ENCODE measurements at regions not wholly inside any gene's neighbourhood (a gene's known extent, or its start where the extent isn't known, plus 50 kb on each side); places are given as distances from the start of the nearest gene placed in this dataset.

GRCh38 chr9:80964374-80964773 lies 725.0 kb downstream of the TLE1 start:
- DNase-seq, result no peak

DNA sequence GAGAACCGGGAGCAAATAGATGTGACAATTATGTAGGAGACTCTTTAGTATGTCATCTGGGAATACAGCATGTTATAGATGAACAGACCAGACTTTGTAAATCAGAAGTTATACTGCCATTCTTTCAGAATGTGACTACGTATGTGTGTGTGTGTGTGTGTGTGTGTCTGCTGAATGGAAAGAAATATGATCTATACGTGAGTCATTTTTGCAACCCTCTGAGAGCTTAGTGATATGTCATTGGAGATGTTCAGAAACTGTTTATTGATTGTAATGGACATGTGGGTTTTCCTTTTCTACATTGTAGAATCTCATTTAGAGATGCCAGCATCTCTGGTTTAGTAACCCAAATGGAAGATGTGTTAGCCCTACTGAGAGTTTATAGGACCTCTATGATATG lies 731.5 kb downstream of the TLE1 start:
- DNase-seq, result no peak

DNA sequence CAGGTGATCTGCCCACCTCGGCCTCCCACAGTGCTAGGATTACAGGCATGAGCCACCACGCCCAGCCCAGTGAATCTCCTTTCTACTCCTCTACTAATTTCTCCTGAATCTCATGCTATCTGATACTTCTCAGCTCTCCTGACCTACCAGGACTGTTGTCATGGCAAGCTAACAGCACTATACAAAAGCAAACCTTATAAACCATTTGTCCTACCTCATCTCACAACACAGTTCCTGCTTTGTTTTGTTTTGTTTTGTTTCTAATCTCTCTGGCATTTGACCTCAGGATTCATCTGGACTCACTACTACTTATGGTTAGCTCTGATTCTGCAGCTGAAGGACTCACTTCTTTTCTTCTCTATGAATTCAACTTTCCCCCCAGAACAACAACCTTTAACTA lies 734.8 kb downstream of the TLE1 start:
- no peak for DNase-seq

DNA sequence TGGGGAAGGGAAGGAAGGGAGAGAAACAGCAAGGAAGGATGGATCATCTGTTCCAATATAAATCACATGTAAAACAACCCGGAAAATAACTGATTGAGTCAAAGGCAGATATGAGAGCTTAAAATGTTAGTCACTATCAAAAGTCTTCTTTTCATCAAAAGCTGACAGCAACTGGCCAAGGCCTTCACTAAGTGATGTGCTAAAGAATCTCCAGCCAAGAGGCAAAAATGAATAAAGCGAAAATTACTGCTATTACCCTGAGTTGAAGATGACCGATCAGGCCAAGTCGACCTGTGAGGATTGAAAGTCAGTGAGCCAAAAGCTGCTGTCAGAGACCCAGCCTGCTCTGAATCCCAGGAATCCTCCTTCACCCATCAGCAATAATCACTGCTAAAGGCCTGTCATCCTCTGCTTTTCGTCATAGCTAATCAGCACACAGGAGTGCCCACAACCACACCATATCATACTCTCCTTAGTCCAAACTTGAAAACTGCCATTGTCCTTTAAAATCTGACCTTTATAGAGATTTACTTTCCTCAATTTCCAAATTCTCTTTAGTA lies 736.9 kb downstream of the TLE1 start:
- DNase-seq, result no peak

DNA sequence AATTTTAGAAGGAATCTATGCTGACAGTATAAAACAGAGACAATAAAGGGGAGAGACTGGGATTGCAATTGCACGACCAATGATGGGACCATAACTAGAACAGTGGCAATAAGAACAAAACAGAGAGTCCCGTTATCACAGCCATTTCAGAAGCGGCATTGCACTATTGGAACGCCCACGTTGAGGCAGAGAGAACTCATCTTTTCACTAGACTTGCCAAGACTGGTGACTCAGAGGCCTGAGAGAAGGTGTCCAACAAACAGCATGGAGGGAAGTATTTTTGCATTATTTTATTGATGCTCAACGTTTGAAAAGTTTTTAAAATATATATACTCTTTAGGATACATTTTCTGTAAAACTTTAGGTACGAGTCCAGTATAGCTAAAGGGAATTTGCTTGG lies 737.7 kb downstream of the TLE1 start:
- no peak for DNase-seq

- no peak for DNase-seq
Observed at GRCh38 chr9:80948876-80949275, 740.5 kb downstream of the TLE1 start.

DNA sequence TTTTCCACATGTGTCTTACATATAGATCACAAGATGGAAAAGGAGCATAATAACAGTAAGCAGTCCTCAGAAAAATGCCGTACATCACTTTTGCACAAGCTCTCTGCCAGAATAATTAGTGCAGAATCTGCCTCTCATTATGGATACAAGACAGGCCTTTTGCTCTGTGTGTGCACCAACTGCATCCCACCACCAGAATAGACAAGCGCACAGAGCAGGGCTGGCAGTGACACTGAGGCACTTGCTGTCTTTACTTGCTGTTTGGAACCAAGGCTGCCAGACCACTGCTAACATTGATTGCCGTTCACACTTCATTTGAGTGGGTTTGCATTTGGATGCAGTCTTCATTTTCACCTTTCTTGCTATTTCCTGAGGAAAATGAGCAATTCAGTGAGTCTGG lies 741.3 kb downstream of the TLE1 start:
- no peak for DNase-seq

GRCh38 chr9:80946496-80947170 lies 742.7 kb downstream of the TLE1 start:
- no peak for DNase-seq

DNA sequence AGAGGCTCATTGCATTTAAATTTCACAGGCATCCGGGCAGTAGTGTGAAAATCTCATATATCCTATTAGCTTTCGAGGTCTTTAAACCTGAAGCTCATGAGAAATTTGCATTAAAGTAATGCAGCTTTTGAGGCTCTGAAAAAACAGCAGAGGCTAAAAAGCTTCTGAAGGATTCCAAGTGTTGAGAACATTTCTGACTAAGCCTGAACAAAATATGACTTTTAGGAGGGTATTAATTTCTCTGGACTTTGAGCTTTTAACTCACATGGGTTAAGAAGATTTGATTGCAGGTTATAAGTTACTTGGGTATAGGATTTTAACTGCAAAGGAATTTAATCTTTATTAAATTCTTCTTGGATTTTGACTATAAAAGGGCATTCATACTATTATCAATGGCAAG lies 743.9 kb downstream of the TLE1 start:
- no peak for DNase-seq

- no peak for DNase-seq
Observed at GRCh38 chr9:80937645-80938044, 751.7 kb downstream of the TLE1 start.

DNA sequence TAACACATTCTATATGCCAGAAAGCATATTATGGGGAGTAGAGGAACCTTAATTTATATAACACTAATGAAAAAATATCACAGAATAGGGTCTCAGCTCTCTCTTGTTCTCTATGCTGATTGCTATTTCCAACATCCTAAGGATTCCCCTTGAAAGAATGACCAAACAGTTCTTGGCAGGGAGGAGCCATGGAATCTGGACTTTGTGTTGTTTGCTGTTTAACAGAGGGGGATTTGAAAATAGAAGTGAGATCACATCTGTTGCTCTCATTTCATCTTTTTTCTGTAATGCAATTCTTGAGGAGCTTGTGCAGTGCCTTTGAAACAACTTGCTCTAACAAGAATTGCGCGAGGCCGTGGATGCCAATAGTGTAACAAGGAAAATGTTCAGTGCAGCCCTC lies 755.3 kb downstream of the TLE1 start:
- no peak for DNase-seq

GRCh38 chr9:80932947-80933780 lies 756.2 kb downstream of the TLE1 start:
- no peak for DNase-seq

- DNase-seq, result no peak
Observed at GRCh38 chr9:80932181-80932580, 757.2 kb downstream of the TLE1 start.

DNA sequence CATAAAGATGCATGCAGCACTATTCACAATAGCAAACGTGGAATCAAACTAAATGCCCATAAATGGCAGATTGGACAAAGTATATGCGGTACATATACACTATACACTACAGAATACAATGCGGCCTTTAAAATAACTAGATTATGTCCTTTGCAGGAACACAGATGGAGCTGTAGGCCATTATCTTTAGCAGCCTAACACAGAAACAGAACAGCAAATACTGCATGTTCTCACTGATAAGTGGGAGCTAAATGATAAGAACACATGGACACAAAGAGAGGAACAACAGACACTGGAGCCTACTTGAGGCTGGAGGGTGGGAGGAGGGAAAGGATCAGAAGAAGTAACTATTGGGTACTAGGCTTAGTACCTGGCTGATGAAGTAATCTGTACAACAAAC lies 758.2 kb downstream of the TLE1 start:
- DNase-seq, result no peak

GRCh38 chr9:80928697-80929096 lies 760.6 kb downstream of the TLE1 start:
- no peak for DNase-seq

GRCh38 chr9:80926611-80927010 lies 762.7 kb downstream of the TLE1 start:
- DNase-seq, result no peak

DNA sequence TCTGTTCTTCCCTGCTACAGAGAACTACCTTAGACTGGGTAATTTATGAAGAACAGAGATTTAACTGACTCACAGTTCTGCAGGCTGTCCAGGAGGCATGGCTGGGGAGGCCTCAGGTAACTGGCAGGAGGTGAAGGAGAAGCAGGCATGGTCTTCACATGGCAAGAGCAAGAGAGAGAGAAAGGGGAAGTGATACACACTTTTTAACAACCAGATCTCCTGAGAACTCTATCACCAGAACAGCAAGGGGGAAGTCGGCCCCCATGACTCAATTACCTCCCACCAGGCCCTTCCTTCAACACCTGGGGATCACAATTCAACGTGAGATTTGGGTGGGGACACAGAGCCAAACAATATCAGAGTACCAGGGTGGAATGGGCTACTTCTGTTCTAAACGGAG lies 766.8 kb downstream of the TLE1 start:
- no peak for DNase-seq

DNA sequence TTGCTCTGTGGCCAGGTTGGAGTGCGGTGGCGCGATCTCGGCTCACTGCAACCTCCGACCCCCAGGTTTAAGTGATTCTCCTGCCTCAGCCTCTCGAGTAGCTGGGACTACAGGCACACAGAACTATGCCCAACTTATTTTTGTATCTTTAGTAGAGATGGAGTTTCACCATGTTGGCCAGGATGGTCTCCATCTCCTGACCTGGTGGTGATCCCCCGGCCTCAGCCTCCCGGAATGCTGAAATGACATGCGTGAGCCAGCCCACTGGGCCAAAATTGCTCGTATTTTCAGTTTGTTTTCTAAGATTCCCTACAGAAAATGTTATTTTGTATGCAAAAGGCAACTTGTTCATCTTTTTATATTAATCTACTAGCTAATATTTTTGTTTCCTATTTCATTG lies 782.6 kb downstream of the TLE1 start:
- DNase-seq, result no peak

GRCh38 chr9:80899208-80899607 lies 790.1 kb downstream of the TLE1 start:
- no peak for DNase-seq

DNA sequence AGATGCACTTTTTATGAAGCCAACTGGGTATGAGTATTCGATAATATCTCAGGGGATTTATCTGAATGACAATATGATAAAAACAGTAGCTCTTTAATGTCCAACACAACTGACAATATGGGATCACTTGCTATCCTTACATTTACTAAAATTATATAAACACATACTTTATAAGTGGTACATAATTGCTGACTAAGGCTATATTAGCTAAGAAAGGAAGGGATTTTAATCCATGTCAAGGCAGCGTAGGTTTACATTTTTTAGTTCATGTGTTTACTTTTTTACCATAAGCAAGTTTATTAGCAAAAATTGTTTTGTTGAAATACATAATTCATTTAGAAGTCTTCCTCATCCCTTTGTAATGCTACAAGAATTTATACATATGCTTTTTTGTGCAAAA lies 796.2 kb downstream of the TLE1 start:
- no peak for DNase-seq

DNA sequence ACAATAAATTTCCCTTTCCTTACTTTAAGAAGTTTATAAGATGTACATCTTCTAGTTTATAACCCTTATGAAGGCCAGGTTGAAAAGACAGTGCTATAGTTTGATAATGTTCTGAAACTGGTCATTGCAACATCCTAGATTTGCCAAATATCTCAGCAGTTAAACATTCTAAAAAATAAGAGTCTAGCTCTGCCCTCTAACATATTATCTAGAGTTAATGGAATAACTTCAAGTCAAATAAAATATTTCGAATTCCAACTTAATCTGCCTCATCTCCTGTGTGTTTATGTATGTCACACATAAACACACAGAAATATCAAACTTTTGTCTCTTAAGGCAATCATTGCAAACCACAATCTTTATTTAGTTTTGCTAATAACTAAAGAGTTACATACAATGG lies 796.6 kb downstream of the TLE1 start:
- no peak for DNase-seq

- DNase-seq, result no peak
Observed at GRCh38 chr9:80890124-80890523, 799.2 kb downstream of the TLE1 start.

DNA sequence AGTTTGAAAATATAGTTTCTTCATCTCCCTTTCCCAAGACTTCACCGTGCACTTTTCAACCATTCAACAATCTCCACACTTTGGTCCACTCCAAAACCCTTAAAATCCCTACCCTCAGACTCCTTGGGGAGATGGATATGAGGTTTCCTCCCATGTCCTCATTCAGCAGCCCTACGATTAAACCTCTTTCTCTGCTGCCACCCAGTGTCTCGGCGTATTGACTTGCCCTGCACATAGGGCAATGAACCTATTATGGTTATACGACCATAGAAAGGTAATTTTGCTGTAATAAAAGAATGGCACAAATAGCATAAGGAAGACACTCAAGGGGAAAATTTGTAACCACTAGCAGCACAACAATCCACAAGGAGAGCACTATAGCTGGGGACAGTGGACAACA lies 803.5 kb downstream of the TLE1 start:
- no peak for DNase-seq

DNA sequence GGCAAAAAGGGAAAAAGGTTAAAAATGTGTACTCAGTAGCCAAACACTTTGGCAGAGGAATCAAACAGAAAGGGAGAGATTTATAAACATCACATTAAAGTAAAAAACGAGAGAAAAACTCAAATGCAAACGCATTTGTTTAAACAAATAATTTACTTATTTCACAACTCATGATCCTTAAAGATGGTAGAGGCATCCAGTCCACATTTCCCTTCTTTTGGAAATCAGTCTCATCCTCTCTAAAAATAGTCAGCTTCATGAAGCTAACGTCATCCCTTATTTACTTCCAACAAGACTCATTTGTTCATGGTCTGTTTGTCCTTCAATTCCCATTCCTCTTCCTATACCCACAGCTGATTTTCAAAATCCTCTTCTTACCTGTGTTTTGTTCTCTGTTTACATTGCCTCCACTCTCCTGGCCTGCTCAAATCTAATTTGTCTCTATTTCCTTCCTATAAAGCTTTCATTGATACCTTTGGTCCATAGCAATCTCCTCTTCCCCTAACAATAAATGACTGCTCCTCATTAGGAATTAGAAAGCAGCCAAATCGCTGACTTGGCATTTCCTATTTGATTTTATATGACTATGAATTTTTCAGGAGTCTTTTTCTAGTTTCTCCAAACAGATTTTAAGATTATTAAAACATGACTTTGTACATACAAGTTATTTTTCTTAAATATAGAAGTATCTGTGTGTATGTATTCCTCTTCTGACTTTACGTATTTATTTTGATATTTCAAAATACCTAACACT lies 805.3 kb downstream of the TLE1 start:
- DNase-seq, result no peak
